GM12872 (cell line): ENCODE measurements at regions not wholly inside any gene's neighbourhood (a gene's known extent, or its start where the extent isn't known, plus 50 kb on each side); places are given as distances from the start of the nearest gene placed in this dataset.

Experiments
- TF ChIP-seq, protein P1 (sequence below): IDR thresholded peaks from 3 replicates; pipeline ENCODE4 v1.5.1; 2011; ENCODE audit warnings: low read depth, mild to moderate bottlenecking, low read length, moderate library complexity; ENCODE audit not compliant: insufficient read depth

- TF ChIP-seq, protein P1, sequence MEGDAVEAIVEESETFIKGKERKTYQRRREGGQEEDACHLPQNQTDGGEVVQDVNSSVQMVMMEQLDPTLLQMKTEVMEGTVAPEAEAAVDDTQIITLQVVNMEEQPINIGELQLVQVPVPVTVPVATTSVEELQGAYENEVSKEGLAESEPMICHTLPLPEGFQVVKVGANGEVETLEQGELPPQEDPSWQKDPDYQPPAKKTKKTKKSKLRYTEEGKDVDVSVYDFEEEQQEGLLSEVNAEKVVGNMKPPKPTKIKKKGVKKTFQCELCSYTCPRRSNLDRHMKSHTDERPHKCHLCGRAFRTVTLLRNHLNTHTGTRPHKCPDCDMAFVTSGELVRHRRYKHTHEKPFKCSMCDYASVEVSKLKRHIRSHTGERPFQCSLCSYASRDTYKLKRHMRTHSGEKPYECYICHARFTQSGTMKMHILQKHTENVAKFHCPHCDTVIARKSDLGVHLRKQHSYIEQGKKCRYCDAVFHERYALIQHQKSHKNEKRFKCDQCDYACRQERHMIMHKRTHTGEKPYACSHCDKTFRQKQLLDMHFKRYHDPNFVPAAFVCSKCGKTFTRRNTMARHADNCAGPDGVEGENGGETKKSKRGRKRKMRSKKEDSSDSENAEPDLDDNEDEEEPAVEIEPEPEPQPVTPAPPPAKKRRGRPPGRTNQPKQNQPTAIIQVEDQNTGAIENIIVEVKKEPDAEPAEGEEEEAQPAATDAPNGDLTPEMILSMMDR, result no peak
Observed at GRCh38 chr5:159616952-159617351, 286.7 kb upstream of the IL12B start.

GRCh38 chr5:159619826-159620225, 289.5 kb upstream of the IL12B start:
- TF ChIP-seq, protein P1, result no peak

DNA sequence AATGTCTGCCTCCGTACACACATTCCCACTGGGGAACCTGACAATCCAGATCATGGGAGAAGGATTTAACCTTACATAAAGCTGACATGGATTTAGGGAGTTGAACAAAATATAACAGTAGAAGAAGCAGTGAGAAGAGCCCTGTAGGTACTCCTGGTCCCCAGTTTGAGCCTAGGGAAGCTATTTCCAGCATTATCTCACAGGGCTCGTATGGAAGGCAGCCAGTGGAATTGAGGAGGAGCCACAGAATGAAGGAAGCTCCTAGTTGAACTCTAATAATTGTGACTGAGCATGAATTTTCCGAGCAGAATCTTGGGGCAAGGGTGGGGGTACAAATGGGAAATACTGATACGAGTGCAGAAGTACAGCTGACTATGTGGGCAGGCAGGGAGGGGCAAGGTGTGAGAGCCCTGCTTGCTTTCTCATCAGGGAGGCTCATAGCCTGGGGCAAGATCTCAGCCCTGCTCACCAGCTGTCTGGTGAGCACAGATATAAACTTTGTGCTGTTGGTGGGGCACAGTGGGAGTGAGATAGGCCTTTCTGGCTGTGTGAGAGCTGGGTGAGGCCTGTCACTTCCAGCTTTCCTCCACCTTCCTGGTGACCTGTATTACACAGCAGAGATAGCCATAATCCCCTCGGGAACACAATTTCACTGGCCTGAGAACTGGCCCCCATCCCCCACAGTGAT, 290.7 kb upstream of the IL12B start:
- TF ChIP-seq, protein P1, result no peak

GRCh38 chr5:159628703-159629102, 287.6 kb upstream of the ADRA1B start:
- TF ChIP-seq, protein P1, result no peak

GRCh38 chr5:159629158-159629557, 287.1 kb upstream of the ADRA1B start:
- TF ChIP-seq, protein P1, result no peak

DNA sequence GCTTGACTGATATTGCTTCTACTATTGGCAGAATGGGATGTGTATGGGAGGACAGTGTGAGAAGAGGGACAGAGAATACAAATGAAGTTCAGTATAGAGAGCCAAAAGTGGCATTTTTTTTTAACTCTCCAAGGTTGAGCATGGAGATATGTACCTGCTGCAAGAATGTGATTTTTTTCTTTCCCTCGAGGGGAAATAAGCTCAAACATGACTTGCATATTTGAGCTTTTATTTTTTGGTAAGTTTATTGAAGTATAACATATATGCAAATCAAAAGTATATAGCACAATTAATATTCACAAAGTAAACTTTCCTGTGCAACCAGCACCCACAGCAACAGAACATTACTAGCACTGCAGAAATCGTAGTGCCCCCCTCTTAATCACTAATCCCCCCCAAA, 285.7 kb upstream of the ADRA1B start:
- TF ChIP-seq, protein P1, result no peak

DNA sequence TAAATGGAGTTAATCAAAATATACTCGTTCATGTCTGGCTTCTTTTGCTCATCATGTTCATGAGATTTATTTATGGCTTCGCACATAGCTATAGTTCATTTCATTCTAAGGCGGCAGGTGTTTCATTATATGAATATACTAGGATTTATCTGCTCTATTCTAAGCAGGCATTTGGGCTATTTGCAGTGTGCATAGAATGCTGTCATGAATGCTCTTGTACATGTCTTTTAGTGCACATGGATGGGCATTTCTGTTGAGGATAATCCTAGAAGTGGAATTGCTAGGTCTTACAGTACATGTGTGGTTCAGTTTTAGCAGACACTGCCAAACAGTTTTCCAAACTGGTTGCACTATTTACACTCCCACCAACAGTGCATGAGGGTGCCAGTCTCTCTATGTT, 285.3 kb upstream of the ADRA1B start:
- TF ChIP-seq, protein P1, result no peak
